Large intestine (tissue), 3 donors: ENCODE measurements at regions not wholly inside any gene's neighbourhood (a gene's known extent, or its start where the extent isn't known, plus 50 kb on each side); places are given as distances from the start of the nearest gene placed in this dataset.

ENCODE experiments used
- DNase-seq, 2 donors: peaks; one replicate each; pipeline versions ENCODE4 v3.0.0 to v3.0.0-alpha.2; 2013
- H3K27ac ChIP-seq: one replicate; pipeline ENCODE4 v1.5.1; 2013; ENCODE audit warnings: low read length
- H3K27me3 ChIP-seq: 2 replicates; pipeline ENCODE4 v1.6.1; 2013; ENCODE audit warnings: low read length; ENCODE audit not compliant: control insufficient read depth, insufficient read depth
- H3K36me3 ChIP-seq: 2 replicates; pipeline ENCODE4 v1.6.1; 2013; ENCODE audit warnings: low read length; ENCODE audit not compliant: control insufficient read depth, insufficient read depth
- H3K4me1 ChIP-seq: one replicate; pipeline ENCODE4 v1.6.1; 2013; ENCODE audit warnings: low read length; ENCODE audit not compliant: control insufficient read depth, insufficient read depth
- H3K4me3 ChIP-seq: one replicate; pipeline ENCODE4 v1.5.1; 2013; ENCODE audit warnings: low read length
- H3K9me3 ChIP-seq: one replicate; pipeline ENCODE4 v1.6.1; 2013; ENCODE audit warnings: mild to moderate bottlenecking, low read depth, low read length, moderate library complexity; ENCODE audit not compliant: control insufficient read depth
- WGBS: methylation state at CpG from one replicate; pipeline ENCODE4 v1.1.5; 2013; ENCODE audit warnings: low lambda C conversion rate; ENCODE audit not compliant: insufficient coverage; 5-methylcytosine and 5-hydroxymethylcytosine counted together

GRCh38 chr16:50906454-50906853, 164.6 kb downstream of the CYLD start:
- H3K36me3 ChIP-seq, result no peaks in the 10 kb centered on the region
- WGBS, result no CpG with 5 or more reads among the region's 10 CpGs
- H3K4me1 ChIP-seq, result no peaks in the 10 kb centered on the region
- DNase-seq, result no peak
- H3K27me3 ChIP-seq, result peaks cover 14% of the 10 kb centered on the region
- no peak overlapping the region for H3K27ac ChIP-seq
- no peaks in the 10 kb centered on the region for H3K9me3 ChIP-seq
- H3K4me3 ChIP-seq, result no peak overlapping the region

- H3K36me3 ChIP-seq, result no peaks in the 10 kb centered on the region
- no peak overlapping the region for H3K27ac ChIP-seq
- DNase-seq, result no peak
- H3K27me3 ChIP-seq, result peaks cover 6% of the 10 kb centered on the region
- H3K4me1 ChIP-seq, result no peaks in the 10 kb centered on the region
- no CpG with 5 or more reads among the region's 1 CpG for WGBS
- no peak overlapping the region for H3K4me3 ChIP-seq
- H3K9me3 ChIP-seq, result no peaks in the 10 kb centered on the region
These were observed 160.6 kb downstream of the CYLD start for GRCh38 chr16:50902457-50902856.

- Histone ChIP-seq H3K27me3 (peaks cover 6% of the 10 kb centered on the region), H3K4me3 (no peak overlapping the region), H3K9me3 (no peaks in the 10 kb centered on the region), H3K27ac (no peak overlapping the region), H3K4me1 (no peaks in the 10 kb centered on the region), H3K36me3 (no peaks in the 10 kb centered on the region)
- no peak for DNase-seq
- no CpG with 5 or more reads among the region's 2 CpGs for WGBS
These were observed 159.2 kb downstream of the CYLD start for GRCh38 chr16:50901062-50901461.

- no CpG with 5 or more reads among the region's 5 CpGs for WGBS
- no peaks in the 10 kb centered on the region for H3K36me3 ChIP-seq
- no peaks in the 10 kb centered on the region for H3K9me3 ChIP-seq
- H3K27ac ChIP-seq, result no peak overlapping the region
- no peaks in the 10 kb centered on the region for H3K4me1 ChIP-seq
- H3K4me3 ChIP-seq, result no peak overlapping the region
- no peak for DNase-seq
- H3K27me3 ChIP-seq, result peaks cover 6% of the 10 kb centered on the region
These were observed 158.6 kb downstream of the CYLD start for GRCh38 chr16:50900391-50900942.

GRCh38 chr16:50899951-50900350, 158.1 kb downstream of the CYLD start:
- Histone ChIP-seq H3K9me3 (no peaks in the 10 kb centered on the region), H3K36me3 (no peaks in the 10 kb centered on the region), H3K4me3 (no peak overlapping the region), H3K4me1 (no peaks in the 10 kb centered on the region), H3K27me3 (peaks cover 6% of the 10 kb centered on the region), H3K27ac (no peak overlapping the region)
- no peak for DNase-seq
- WGBS, result 88% methylated on average over 1 of the region's 2 CpGs

GRCh38 chr16:50889746-50890145, 147.9 kb downstream of the CYLD start:
- Histone ChIP-seq H3K4me1 (no peaks in the 10 kb centered on the region), H3K36me3 (no peaks in the 10 kb centered on the region), H3K27ac (no peak overlapping the region), H3K27me3 (peaks cover 5% of the 10 kb centered on the region), H3K4me3 (no peak overlapping the region), H3K9me3 (no peaks in the 10 kb centered on the region)
- DNase-seq, result no peak
- WGBS, result 83% methylated on average over 3 of the region's 7 CpGs

GRCh38 chr16:50889276-50889675, 147.4 kb downstream of the CYLD start:
- H3K4me3 ChIP-seq, result no peak overlapping the region
- H3K27ac ChIP-seq, result no peak overlapping the region
- H3K4me1 ChIP-seq, result no peaks in the 10 kb centered on the region
- no CpG with 5 or more reads among the region's 6 CpGs for WGBS
- H3K36me3 ChIP-seq, result no peaks in the 10 kb centered on the region
- H3K27me3 ChIP-seq, result peaks cover 5% of the 10 kb centered on the region
- DNase-seq, result no peak
- no peaks in the 10 kb centered on the region for H3K9me3 ChIP-seq

- no peak overlapping the region for H3K4me3 ChIP-seq
- DNase-seq, result no peak
- no CpG with 5 or more reads among the region's 9 CpGs for WGBS
These were observed 146.8 kb downstream of the CYLD start for GRCh38 chr16:50888486-50889261.

GRCh38 chr16:50887500-50888298, 145.8 kb downstream of the CYLD start:
- Histone ChIP-seq H3K27me3 (peaks cover 3% of the 10 kb centered on the region), H3K27ac (no peak overlapping the region), H3K4me3 (no peak overlapping the region), H3K36me3 (no peaks in the 10 kb centered on the region), H3K4me1 (no peaks in the 10 kb centered on the region), H3K9me3 (no peaks in the 10 kb centered on the region)
- DNase-seq, result no peak
- no CpG with 5 or more reads among the region's 11 CpGs for WGBS

More at GRCh38 chr16:50888486-50889261, 146.8 kb downstream of the CYLD start:
- H3K36me3 ChIP-seq, result no peaks in the 10 kb centered on the region
- no peak overlapping the region for H3K27ac ChIP-seq
- peaks cover 5% of the 10 kb centered on the region for H3K27me3 ChIP-seq
- H3K4me1 ChIP-seq, result no peaks in the 10 kb centered on the region
- no peaks in the 10 kb centered on the region for H3K9me3 ChIP-seq

- H3K36me3 ChIP-seq, result no peaks in the 10 kb centered on the region
- no peaks in the 10 kb centered on the region for H3K4me1 ChIP-seq
- WGBS, result no CpG with 5 or more reads among the region's 22 CpGs
- no peaks in the 10 kb centered on the region for H3K9me3 ChIP-seq
- no peak overlapping the region for H3K4me3 ChIP-seq
- H3K27me3 ChIP-seq, result no peaks in the 10 kb centered on the region
- no peak for DNase-seq
- no peak overlapping the region for H3K27ac ChIP-seq
These were observed 142.4 kb downstream of the CYLD start for GRCh38 chr16:50884066-50884860.
